Activated CD4-positive, alpha-beta T cell treated with anti-CD3 and anti-CD28 coated beads, Interleukin-2, amount 10 ng/mL, durations not matched to agents 7 days and 5 days (primary cell): ENCODE measurements at regions not wholly inside any gene's neighbourhood (a gene's known extent, or its start where the extent isn't known, plus 50 kb on each side); places are given as distances from the start of the nearest gene placed in this dataset.
"Not testable (repeated sequence)": the region's sequence is repeated elsewhere in the genome, so short reads cannot be mapped to it uniquely, and the experiment has no call there.

Experiments used
- CTCF ChIA-PET: fragments of 350-600 bp; sonication (Branson Sonifier 250); formaldehyde crosslinking; loops from one replicate; lab custom pipeline; 2021; ENCODE audit warnings: antibody characterized with exemption; lab: Charles Lee
- POLR2A ChIA-PET: fragments of 350-600 bp; sonication (Branson Sonifier 250); formaldehyde crosslinking; loops from one replicate; lab custom pipeline; 2021; ENCODE audit warnings: antibody characterized with exemption; lab: Charles Lee
- DNase-seq: peaks from one replicate; pipeline ENCODE4 v3.0.0-alpha.2; 2020
- H3K27ac Mint-ChIP-seq: one replicate; pipeline ENCODE4 v1.8.0; 2021; ENCODE audit warnings: mild to moderate bottlenecking, moderate library complexity, mixed read lengths
- H3K27me3 Mint-ChIP-seq: one replicate; pipeline ENCODE4 v1.8.0; 2021; ENCODE audit warnings: mixed read lengths
- H3K36me3 Mint-ChIP-seq: one replicate; pipeline ENCODE4 v1.8.0; 2021; ENCODE audit warnings: low read depth, mixed read lengths
- H3K4me1 Mint-ChIP-seq: one replicate; pipeline ENCODE4 v1.8.0; 2021; ENCODE audit warnings: mixed read lengths
- H3K4me3 Mint-ChIP-seq: one replicate; pipeline ENCODE4 v1.8.0; 2021; ENCODE audit warnings: mild to moderate bottlenecking, moderate library complexity, mixed read lengths
- H3K9me3 Mint-ChIP-seq: one replicate; pipeline ENCODE4 v1.8.0; 2021; ENCODE audit warnings: mixed read lengths

DNA sequence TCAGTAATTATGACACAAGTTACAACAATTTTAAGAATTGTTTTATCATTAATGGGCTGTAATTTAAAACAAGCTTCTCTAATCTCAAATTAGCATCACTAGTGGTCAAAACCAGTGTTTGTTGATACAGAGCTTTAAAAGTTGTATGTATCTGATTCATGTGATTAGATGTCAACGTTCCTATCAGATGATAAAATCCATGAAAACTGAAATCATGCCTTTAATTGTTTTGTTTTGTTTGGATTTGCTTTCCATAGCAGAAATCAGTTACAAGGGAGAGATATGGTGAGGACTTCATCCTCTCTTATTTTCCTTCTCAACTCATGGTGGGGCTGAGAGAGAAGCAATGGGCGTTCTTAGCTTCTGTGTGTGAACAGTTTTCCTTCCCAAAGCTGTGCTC is 469.6 kb downstream of the PID1 start:
- DNase-seq, result no peak
- no peaks in the 10 kb centered on the region for H3K27me3 Mint-ChIP-seq
- no peaks in the 10 kb centered on the region for H3K4me1 Mint-ChIP-seq
- no peak overlapping the region for H3K4me3 Mint-ChIP-seq
- H3K9me3 Mint-ChIP-seq, result peaks cover 5% of the 10 kb centered on the region
- POLR2A ChIA-PET, result no interaction called here
- CTCF ChIA-PET, result no interaction called here
- no peak overlapping the region for H3K27ac Mint-ChIP-seq
- no peaks in the 10 kb centered on the region for H3K36me3 Mint-ChIP-seq

DNA sequence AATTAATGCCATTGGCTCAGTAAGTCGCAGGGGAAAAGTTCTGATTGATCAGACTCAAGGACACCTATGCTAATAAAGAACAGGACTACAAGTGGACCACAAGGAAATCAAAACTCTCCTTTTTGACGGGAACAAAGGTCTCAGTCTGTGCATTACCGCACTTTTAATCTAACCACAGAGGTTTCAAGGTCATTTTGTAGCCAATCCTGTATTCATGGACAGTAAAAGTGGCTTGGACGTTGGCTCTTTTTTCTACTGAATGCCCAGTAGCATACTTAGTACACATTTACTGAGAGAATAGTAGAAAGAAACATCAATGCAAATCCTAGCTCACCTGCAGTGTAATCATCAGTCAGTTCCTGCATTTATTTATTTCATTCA is 471.9 kb downstream of the PID1 start:
- H3K4me3 Mint-ChIP-seq, result no peak overlapping the region
- H3K4me1 Mint-ChIP-seq, result no peaks in the 10 kb centered on the region
- H3K9me3 Mint-ChIP-seq, result peaks cover 5% of the 10 kb centered on the region
- H3K27ac Mint-ChIP-seq, result no peak overlapping the region
- no peak for DNase-seq
- H3K27me3 Mint-ChIP-seq, result no peaks in the 10 kb centered on the region
- CTCF ChIA-PET, result no interaction called here
- POLR2A ChIA-PET, result no interaction called here
- H3K36me3 Mint-ChIP-seq, result no peaks in the 10 kb centered on the region

DNA sequence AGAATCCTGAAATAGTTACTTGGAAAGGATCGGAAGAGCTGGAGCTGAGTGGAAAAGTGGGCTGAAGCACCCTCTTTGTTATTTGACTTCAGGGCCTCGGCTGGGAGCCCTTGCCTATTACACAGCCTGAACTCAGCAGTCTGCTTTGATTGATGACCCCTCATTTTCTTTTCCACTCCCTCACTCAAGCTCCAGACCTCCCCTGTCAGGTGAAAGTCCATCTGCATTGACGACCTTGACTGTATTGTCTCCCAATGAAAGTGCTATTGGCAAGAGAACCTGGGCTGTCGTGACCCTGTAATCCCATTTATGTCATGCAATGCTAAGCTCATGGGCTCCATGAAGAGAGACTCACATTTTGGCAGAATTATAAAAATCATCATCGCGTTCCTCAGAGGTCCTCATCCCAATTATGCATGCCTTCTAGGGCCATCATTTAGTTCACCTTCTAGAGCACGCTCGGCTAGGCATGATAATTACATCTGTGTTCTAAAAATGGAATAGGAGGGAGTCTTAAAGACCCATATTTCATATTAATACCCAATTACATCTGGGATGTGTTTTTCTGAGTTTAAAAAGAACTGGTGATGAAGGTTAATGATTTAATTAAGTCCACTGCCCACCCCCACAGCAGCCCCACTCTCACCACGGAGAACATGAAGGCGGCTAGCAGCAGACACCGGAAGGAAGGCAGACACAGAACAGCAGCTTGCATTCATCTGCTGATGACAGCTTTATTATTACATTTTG is 472.5 kb downstream of the PID1 start:
- POLR2A ChIA-PET, result no interaction called here
- DNase-seq, result no peak
- no peaks in the 10 kb centered on the region for H3K27me3 Mint-ChIP-seq
- no peaks in the 10 kb centered on the region for H3K36me3 Mint-ChIP-seq
- no peaks in the 10 kb centered on the region for H3K4me1 Mint-ChIP-seq
- H3K9me3 Mint-ChIP-seq, result peaks cover 5% of the 10 kb centered on the region
- CTCF ChIA-PET, result interaction anchor here (0.6 kb wide), 1 partner anchor 1340 kb away, joined by 3 read pairs; no protein-coding TSS in a partner anchor
- no peak overlapping the region for H3K27ac Mint-ChIP-seq
- no peak overlapping the region for H3K4me3 Mint-ChIP-seq

DNA sequence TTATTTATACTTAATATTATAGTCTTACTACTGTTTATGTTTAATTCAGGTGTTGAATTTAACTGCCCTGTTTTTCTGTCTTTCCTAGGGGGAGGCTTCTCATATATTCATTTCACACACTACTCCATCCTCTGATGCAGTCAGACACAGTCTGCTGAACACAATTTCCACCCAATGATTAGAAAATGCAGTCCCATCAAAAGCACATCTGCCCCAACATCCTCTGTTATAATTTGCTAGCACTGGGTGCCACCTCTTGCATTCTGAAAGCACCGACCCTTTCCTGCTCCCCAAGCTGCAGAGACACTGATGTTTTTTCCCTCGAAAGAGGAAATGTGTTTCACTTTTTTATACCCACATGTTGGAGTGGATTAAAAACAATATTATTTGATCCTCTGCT is 474.7 kb downstream of the PID1 start:
- Mint-ChIP-seq H3K4me3 (no peak overlapping the region), H3K9me3 (peaks cover 5% of the 10 kb centered on the region), H3K27me3 (no peaks in the 10 kb centered on the region), H3K4me1 (no peaks in the 10 kb centered on the region), H3K36me3 (no peaks in the 10 kb centered on the region), H3K27ac (no peak overlapping the region)
- no peak for DNase-seq
- POLR2A ChIA-PET, result no interaction called here
- CTCF ChIA-PET, result no interaction called here

DNA sequence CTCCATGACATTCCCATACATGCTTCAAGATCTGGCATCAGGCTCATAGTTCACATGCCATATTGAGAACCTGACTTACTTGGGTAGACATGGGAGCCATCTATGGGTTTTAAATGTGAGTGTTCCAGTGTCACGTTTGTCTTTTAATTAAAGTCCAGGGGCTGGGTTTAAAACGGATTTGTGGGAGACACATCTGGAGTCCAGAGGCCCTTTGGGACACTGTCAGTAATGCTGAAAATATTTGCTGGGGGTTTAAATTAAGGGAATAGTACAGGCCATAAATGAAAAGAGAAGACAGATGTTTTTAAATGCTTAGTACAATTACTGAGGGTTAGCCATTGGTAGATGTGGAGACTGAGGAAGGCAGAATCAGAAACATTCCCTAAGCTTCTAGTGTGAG is 478.0 kb downstream of the PID1 start:
- H3K27me3 Mint-ChIP-seq, result no peaks in the 10 kb centered on the region
- CTCF ChIA-PET, result no interaction called here
- H3K36me3 Mint-ChIP-seq, result no peaks in the 10 kb centered on the region
- POLR2A ChIA-PET, result no interaction called here
- H3K4me3 Mint-ChIP-seq, result no peak overlapping the region
- no peak for DNase-seq
- H3K27ac Mint-ChIP-seq, result no peak overlapping the region
- H3K9me3 Mint-ChIP-seq, result peaks cover 4% of the 10 kb centered on the region
- H3K4me1 Mint-ChIP-seq, result no peaks in the 10 kb centered on the region

DNA sequence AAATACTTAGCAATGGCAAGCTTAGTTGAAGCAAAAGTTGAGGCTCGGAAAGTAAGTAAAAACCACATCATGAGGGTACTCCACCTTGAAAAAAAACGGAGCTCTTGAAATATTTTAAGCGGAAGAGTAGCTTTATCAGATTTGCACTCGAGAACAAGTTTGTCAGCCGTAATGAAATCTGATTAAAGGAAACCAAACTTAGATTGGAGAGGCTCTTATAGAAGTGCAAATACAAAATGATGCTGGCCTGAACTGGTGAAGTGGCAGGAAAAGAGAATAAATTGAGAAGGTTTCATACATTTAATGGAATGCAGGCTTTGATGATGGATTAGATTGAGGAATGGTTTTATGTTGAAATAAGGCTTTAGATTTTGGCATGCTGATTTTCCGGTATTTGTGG is 484.2 kb downstream of the PID1 start:
- H3K9me3 Mint-ChIP-seq, result peaks cover 4% of the 10 kb centered on the region
- H3K36me3 Mint-ChIP-seq, result no peaks in the 10 kb centered on the region
- CTCF ChIA-PET, result no interaction called here
- no peak overlapping the region for H3K4me3 Mint-ChIP-seq
- DNase-seq, result no peak
- POLR2A ChIA-PET, result no interaction called here
- H3K27ac Mint-ChIP-seq, result no peak overlapping the region
- H3K4me1 Mint-ChIP-seq, result no peaks in the 10 kb centered on the region
- no peaks in the 10 kb centered on the region for H3K27me3 Mint-ChIP-seq

DNA sequence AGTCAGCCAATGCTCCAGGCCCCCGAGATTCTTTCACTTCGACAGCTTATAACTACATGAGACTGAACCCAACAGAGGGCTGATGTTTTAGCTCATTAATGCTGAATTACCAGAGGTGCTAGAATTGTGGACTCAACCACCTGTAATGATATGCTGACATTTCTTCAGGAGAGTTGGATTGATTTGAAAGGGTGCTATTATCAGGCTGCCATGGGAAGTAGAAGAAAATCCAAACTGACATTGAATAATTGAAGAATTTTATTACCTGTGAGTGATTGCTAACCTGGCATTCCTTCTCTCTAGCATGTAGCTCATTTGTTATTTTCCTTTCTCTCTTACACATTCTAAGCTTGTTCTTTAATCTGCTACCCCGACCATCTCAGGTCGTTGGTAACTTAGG is 488.8 kb downstream of the PID1 start:
- no peaks in the 10 kb centered on the region for H3K4me1 Mint-ChIP-seq
- no peaks in the 10 kb centered on the region for H3K27me3 Mint-ChIP-seq

DNA sequence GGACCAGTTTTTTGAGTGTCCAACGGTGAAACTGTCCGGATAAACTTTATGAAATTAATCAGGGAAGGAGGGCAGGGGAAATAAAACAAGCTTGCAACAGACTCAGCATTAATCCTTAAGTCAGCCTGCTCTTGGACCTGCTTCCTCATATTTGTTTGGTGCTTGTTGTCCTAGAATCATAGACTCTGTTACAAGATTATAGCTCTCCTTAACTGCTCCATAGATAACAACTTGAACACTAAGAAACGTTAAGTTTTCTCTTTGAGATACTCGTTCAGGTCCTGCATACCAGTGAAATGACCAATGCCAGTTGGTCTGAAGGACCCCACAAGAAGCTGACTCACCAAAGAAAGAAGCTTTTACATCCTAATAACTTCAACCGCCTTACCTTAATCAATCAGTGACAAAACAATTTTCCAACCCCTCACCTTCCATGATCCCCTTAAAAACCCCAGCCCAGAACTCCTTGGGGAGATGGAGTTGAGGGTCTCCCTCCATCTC is 493.2 kb downstream of the PID1 start:
- no peak for DNase-seq
- Mint-ChIP-seq H3K4me3 (no peak overlapping the region), H3K27me3 (no peaks in the 10 kb centered on the region), H3K27ac (no peak overlapping the region), H3K9me3 (peaks cover 12% of the 10 kb centered on the region), H3K4me1 (no peaks in the 10 kb centered on the region), H3K36me3 (no peaks in the 10 kb centered on the region)
- POLR2A ChIA-PET, result no interaction called here
- CTCF ChIA-PET, result no interaction called here

More for the DNA sequence above, 488.8 kb downstream of the PID1 start:
- CTCF ChIA-PET, result no interaction called here
- H3K36me3 Mint-ChIP-seq, result no peaks in the 10 kb centered on the region
- no peak overlapping the region for H3K27ac Mint-ChIP-seq
- peaks cover 6% of the 10 kb centered on the region for H3K9me3 Mint-ChIP-seq
- no peak for DNase-seq
- POLR2A ChIA-PET, result no interaction called here
- H3K4me3 Mint-ChIP-seq, result no peak overlapping the region

DNA sequence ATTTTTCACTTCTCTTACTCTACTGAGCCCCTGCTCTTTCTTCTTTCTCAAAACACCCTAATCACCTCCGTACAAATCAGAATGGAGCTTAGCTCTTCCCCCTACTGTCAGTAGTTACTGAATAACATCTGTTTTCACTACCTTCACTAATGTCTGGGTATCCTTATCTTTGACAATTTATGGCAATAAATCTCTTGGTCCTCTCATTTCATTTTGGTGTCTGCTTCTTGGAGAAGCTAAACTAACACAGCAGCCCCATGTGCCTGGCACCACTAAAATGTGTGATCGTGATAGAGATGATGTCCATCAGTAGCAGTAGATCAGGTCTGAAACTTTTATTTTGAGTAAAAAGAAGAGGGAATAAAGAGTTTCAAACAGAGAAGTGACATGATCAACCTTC is 496.5 kb downstream of the PID1 start:
- H3K36me3 Mint-ChIP-seq, result no peaks in the 10 kb centered on the region
- ChIA-PET POLR2A (no interaction called here), CTCF (interaction anchor here (0.6 kb wide), 1 partner anchor 742 kb away, joined by 3 read pairs; no protein-coding TSS in a partner anchor)
- H3K27me3 Mint-ChIP-seq, result no peaks in the 10 kb centered on the region
- DNase-seq, result no peak
- no peaks in the 10 kb centered on the region for H3K4me1 Mint-ChIP-seq
- no peak overlapping the region for H3K4me3 Mint-ChIP-seq
- no peak overlapping the region for H3K27ac Mint-ChIP-seq
- peaks cover 10% of the 10 kb centered on the region for H3K9me3 Mint-ChIP-seq

DNA sequence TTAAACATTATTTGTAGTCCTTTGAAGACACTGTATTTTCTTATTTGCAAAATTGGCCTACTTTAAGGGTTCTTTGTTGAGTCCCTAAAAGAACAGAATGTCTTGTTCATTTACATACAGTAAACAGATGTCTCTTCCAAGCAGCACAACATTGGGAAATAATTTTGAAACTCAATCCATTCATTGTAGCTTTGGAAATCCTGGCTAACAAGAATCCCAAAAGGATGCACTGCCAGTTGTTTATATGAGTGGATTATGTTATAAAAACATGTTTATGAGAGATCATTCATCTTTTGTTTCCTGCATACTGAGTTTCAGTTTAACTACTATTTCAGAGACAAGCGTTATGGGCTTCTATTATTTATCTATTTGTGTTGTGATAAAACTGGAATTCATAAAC is 499.3 kb downstream of the PID1 start:
- H3K4me3 Mint-ChIP-seq, result no peak overlapping the region
- H3K9me3 Mint-ChIP-seq, result peaks cover 10% of the 10 kb centered on the region
- no peak overlapping the region for H3K27ac Mint-ChIP-seq
- H3K27me3 Mint-ChIP-seq, result no peaks in the 10 kb centered on the region
- no peak for DNase-seq
- H3K4me1 Mint-ChIP-seq, result no peaks in the 10 kb centered on the region
- ChIA-PET CTCF (no interaction called here), POLR2A (no interaction called here)
- no peaks in the 10 kb centered on the region for H3K36me3 Mint-ChIP-seq

DNA sequence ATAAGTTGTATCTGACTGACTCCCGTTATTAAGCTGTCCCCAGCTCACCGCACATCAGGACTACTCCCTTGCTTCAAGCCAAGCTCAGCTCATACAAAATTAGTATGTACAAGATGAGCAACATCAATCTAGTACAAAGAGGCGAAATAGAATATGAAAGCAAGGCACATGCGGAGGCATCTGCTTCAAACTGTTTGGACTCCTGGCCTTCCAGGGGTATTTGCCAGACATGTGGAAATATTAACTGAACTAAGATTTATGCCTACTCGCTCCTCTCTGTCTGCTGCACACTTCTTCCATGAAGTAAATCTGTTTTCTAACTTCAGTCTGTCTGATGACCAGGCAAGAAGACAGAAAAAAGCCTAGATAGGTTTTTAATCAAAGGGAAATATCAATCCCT is 499.8 kb downstream of the PID1 start:
- no peak for DNase-seq
- Mint-ChIP-seq H3K4me1 (no peaks in the 10 kb centered on the region), H3K36me3 (no peaks in the 10 kb centered on the region), H3K4me3 (no peak overlapping the region), H3K27me3 (no peaks in the 10 kb centered on the region), H3K27ac (no peak overlapping the region), H3K9me3 (peaks cover 10% of the 10 kb centered on the region)
- ChIA-PET POLR2A (no interaction called here), CTCF (no interaction called here)

DNA sequence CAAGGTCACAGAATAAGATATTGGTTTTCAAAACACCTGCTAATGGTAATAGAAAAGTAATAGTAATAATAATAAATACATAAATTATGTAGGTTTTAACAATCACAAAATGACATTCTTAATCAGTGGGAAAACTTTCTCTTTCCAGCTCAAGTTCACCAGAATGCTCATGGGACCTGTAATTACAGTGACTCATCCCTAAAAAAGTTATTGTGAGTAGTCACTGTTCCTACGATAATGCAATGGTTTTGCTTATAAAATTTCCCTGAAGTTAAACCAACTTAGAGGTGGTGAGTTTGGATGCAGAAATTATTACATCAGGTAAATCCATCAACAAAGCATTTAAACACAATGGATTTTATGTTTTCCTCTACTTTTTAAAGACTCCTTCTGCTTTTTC is 502.3 kb downstream of the PID1 start:
- no peak for DNase-seq
- no peaks in the 10 kb centered on the region for H3K4me1 Mint-ChIP-seq
- H3K4me3 Mint-ChIP-seq, result no peak overlapping the region
- ChIA-PET POLR2A (no interaction called here), CTCF (no interaction called here)
- H3K36me3 Mint-ChIP-seq, result no peaks in the 10 kb centered on the region
- no peak overlapping the region for H3K27ac Mint-ChIP-seq
- H3K9me3 Mint-ChIP-seq, result peaks cover 9% of the 10 kb centered on the region
- no peaks in the 10 kb centered on the region for H3K27me3 Mint-ChIP-seq

DNA sequence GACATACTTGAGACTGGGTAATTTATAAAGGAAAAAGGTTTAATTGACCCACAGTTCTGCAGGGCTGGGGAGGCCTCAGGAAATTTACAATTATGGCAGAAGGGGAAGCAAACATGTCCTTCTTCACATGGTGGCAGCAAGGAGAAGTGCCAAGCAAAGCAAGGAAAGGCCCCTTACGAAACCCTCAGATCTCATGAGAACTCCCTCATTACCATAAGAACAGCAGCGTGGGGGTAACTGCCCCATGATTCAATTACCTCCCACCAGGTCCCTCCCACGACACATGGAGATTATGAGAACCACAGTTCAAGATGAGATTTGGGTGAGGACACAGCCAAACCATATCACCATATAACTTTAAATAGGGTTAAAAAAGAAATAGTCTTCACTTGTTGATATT is 502.9 kb downstream of the PID1 start:
- CTCF ChIA-PET, DNase-seq, H3K36me3 Mint-ChIP-seq, H3K27me3 Mint-ChIP-seq, H3K9me3 Mint-ChIP-seq, POLR2A ChIA-PET, H3K4me3 Mint-ChIP-seq, H3K4me1 Mint-ChIP-seq, H3K27ac Mint-ChIP-seq: not testable (repeated sequence)

DNA sequence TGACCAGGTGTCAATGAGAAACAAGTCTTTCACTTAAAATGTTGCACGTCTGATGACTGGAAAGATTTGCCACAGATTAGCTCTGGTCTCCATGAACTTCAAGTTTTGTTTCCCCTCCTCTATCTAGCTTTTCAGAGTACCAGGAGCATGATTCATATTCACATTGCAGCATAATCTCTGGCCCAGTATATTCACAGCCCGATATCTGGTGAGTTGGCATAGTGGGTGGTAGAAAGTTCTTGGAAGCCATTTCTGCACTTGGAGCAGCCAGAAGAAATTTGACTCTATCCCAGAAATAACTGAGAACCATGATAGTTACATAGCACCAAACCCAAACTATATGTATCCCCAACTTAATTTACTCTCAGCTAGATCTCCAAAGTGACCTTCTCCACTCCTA is 503.9 kb downstream of the PID1 start:
- Mint-ChIP-seq H3K4me1 (no peaks in the 10 kb centered on the region), H3K4me3 (no peak overlapping the region), H3K27ac (no peak overlapping the region), H3K36me3 (no peaks in the 10 kb centered on the region), H3K27me3 (no peaks in the 10 kb centered on the region), H3K9me3 (peaks cover 1% of the 10 kb centered on the region)
- CTCF ChIA-PET, result no interaction called here
- no peak for DNase-seq
- POLR2A ChIA-PET, result no interaction called here
